ENCODE measurements at regions not wholly inside any gene's neighbourhood (a gene's known extent, or its start where the extent isn't known, plus 50 kb on each side); places are given as distances from the start of the nearest gene placed in this dataset.

DNA sequence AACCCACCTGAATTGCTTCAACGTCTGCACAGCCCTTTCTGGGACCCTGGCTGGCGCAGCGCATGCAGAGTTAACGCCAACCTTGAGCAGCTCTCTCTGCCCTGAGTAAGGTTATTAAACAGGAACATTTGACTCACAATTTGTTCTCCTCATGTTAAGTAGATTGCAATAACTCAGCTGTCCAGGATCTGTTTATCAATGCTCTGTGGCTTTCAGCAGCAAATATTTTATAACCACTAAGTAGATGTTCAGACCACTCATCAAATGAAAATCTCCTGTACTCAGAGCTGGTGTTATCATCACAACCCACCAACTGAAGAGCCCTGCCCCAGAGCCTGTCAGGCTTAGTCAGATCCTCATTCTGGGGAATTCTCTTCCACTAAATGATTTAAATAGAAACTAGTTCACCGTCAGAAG lies 403.0 kb downstream of the ZNF608 start:
- no peak for DNase-seq

DNA sequence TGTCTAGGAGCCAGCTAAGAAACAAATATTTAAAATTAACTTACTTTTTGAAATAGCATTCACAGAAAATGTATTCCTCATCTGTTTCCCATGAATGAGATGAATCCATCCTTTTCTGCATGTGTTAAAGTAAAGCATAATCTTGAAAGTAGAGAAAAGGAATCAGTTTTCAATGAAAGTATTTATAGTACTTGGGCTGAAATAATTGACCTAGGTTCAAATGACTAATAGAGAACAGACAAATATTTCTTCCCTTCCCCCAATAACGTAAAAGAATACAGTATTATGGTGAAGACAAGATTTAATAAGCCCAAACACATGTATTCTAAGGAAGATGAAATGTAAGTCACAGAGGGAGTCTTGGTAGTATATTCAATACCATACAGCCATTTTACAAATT lies 403.5 kb downstream of the ZNF608 start:
- DNase-seq: no peak

DNA sequence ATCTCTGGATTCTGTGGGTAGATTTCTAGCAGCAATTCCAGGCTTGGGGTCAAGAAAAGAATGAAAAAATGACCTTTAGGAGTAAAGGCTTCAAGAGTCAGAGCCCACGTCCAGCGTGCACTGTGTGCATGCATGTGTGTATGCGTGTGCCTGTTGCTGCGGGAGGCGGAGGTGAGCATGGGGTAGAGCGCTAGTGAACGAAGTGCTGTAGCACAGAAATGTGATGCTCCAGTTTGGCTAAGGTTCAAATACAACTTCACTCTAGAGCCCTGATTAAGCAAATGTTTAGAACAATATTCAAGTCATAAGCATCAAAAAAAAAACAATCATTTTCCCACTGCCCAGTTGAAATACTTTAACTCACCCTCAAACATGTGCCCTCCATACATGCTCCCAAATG lies 403.9 kb downstream of the ZNF608 start:
- DNase-seq: no peak

DNA sequence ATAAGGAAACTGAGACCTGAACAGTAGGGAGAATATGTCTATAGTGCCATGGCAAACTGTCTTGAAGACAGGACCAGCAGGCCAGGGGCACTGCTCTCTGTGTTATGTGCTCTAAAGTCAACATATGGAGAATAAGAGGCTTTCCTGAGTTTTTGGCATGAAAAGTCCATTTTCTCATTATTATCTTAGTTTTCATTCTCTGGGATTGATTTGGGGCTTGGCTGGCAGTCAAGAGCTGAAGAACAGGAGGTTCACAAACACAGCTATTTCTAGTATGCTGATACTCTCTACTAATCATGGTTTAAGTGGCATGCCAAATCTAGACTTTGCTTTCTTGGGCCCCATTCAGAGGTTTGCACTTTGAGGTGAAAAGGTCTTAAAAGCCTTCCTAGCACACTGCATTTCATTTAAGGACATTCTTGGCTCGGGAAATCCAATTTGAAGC lies 404.4 kb downstream of the ZNF608 start:
- DNase-seq: peak; percentile 49

DNA sequence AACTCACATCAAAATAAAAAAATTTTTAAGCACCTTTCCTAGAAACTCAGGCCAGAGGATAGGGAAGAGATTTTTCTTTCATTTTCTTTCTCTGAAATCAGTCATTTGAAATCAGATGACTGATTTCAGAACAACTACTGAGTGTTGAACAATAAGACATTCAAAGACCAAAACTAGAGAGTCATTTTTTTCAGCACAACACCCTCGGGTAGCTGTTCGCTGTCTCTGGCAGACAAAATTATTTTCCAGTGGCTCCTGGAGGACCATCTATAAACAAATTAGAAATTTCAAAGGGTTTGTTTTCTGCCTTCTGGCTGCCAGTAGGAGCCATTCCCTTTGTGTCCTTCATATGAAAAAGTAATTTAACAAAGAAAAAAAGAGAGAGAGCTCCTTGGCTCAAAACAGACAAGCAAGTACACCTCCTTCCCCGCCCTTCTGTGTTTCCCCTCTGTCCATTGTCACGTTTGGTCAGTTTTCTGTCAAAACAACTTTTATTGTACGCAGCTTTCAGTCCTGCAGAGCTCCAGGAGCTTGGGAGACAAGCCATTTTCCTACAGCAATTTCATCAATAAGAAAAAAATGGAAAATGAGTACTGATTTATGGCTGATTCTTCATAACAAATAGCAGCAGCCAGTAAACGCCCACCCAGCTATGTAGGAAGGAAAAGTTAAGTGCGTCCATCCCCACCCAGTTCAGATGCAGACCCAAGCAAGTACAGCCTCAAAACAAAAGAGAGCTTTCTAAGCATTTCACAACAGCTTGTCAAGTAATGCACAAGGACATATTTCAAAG lies 405.2 kb downstream of the ZNF608 start:
- DNase-seq: no peak

DNA sequence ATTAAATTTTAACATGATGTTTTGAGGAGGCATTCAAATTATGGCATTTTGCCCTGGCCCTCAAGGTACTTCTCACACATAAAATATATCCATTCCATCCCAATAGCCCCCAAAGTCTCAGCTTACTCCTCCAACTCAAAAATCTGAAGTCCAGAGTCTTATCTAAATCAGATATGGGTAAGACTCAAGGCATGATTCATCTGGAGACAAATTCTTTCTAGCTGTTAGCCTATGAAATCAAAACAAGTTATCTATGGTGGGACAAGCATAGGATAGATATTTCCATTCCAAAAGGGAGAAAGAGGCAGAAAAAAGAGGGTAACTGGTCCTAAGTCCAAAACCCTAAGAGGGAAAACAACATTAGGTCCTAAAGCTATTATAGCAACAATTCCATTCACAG lies 408.4 kb downstream of the ZNF608 start:
- no peak for DNase-seq

DNA sequence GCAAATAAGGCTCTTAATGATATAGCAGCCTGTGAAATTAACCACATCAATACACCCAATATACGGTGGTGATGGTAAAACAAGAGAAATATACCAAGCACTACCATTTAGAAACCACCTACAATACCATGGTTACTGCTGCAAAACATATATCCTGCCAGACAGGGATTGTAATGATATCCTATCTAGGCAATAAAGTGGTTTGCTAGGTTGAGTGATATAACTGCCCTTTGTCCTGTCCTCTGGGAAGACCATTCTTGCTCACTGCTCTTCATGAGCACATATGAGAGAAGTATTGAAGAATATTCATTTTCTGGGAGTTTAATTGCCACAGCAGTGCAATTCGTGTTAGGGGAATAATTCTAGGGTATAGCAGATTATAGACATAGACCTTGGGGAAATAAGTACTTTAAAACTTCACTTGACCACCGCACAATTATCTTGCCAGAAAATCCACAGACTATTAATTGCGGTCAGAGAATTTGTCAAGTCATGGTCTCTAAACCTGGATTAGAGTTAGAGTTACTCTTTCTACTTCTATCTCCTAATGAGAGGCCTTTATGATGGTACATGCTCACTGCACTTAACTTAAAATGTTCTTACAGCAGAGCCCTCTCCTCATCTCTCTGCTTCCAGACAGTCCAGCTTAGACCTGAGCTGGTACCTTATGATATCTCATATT lies 413.0 kb downstream of the ZNF608 start:
- DNase-seq: no peak

DNA sequence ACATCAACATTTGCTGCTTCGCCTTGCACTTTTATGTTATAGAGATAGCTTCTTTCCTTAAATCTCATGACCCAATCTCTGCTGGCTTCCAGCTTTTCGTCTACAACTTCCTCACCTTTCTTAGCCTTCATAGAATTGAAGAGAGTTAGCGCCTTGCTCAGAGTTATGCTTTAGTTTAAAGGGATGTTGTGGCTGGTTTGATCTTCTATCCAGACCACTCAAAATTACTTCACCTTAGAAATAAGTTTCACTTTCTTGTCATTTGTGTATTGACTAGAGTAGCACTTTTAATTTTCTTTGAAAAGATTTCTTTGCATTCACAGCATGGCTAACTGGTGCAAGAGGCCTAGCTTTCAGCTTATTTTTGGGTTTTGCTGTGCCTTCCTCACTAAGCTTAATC lies 414.2 kb downstream of the ZNF608 start:
- no peak for DNase-seq

DNA sequence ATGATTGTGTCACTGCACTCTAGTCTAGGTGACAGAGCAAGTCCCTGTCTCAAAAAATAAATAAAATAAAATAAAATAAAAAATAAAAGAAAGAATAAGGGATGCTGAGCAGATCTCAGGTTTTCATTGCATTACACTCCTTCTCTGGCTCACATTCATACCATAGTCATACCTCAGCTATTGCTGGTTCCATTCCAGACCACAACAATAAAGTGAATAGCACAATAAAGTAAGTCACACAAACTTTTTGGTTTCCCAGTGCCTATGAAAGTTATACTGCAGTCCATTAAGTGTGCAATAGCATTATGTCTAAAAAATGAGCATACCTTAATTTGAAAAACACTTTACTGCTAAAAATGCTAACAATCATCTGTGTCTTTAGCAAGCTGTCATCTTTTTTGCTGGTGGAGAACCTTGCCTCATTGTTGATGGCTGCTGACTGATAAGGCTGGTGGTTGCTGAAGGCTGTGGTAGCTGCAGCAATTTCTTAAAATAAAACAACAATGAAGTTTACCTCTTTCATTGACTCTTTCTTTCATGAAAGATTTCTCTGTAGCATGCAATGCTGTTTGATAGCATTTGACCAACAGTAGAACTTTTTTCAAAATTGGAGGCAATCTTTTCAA lies 415.7 kb downstream of the ZNF608 start:
- DNase-seq: no peak

DNA sequence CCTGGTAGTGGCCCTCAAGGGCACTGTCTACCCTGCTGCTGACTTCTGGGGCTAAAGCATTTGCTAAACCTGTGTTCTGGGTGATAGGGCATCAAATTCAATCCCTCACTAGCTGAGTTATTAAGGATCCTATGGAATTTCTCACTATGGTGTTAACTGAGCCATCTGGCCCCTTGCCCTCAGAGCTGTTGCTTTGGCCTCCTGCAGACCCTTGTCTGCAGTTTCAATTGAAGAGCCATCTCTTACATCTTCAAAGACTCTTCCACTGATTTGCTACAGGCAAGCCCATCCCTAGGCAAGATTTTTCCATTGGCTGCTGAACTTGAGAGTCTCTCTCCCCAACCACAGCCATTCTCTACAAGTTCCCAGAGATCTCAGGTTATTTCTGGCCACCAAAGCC lies 418.2 kb downstream of the ZNF608 start:
- no peak for DNase-seq

DNA sequence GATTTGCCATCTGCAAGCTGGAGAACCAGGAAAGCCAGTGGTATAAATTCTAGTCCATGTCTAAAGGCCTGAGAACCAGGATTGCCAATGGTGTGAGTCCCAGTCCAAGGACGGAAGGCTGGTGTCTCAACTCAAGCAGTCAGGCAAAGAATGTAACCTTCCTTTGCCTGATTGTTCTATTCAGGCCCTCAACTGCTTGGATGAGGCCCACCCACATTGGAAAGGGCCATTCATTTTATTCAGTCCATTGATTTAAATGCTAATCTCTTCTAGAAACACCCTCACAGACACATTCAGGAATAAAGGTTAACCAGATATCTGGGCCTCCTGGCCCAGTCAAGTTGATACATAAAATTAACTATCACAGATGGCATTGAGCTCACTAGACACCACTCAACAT lies 427.8 kb downstream of the ZNF608 start:
- DNase-seq: no peak

DNA sequence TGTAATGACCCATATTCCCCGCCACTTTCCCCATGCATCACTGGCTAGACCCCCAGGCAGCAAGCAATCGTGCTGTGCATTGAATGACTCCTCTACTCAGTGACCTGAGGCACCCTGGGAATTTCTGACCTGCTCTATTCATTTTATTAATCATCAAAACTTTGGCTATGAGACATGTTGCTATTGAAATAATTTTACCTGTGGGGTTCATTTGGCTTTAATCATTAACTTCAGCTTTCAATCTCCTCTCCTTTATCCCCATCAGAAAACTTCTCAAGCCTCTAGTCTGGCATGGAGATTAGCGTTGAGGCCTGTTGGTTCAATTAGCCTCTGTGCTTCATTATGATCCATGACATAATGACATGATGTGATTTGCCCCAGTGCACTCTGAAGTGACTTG lies 429.0 kb downstream of the ZNF608 start:
- DNase-seq: no peak

DNA sequence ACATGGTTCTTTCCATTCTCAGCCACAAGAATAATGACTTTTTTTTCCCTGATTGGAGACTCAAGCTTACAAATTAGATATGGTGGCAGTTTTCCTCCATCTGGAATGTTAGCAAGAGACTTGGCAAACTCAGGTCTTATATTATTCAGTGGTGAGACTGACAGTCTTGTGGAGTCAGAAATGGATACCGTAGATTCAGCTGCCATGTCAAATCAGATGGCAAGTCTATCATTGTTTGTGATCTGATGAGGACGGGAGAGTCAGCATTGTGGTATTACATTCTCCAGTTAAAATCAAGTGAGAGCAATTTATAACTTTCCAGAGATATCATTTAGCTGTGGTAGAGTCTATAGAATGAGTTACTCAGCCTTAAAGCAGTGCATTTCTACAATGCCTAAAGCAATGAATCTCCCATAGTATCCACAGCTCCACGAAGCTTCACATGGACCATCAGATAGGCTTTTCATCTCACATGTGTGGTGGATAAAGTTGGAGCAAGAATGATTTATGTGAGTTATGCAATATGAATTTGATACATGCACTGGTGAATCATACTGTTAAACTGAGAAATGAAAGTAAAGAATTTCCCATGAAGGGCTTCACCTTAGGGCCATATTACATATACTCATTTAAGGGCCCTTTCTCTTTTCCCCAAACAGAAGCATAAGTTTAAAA lies 430.6 kb downstream of the ZNF608 start:
- DNase-seq: no peak

DNA sequence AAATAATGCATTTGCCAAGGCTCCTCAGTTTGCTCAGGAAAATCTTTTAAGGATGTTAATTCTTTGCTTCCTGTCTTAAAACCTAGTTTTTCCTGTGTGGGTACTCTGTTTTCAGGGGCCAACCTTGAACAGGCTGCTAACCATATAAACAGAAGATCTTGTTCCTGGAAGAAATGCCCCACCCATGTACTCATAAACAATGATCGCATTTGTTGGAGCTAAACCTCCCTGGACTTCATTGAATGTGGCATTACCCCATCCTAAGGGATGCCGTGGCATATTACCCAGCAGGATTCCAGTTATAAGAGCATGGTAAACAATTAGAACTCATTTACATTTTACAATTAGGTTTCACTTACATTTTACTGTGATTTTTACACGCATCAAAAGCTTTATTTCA lies 436.0 kb downstream of the ZNF608 start:
- no peak for DNase-seq

DNA sequence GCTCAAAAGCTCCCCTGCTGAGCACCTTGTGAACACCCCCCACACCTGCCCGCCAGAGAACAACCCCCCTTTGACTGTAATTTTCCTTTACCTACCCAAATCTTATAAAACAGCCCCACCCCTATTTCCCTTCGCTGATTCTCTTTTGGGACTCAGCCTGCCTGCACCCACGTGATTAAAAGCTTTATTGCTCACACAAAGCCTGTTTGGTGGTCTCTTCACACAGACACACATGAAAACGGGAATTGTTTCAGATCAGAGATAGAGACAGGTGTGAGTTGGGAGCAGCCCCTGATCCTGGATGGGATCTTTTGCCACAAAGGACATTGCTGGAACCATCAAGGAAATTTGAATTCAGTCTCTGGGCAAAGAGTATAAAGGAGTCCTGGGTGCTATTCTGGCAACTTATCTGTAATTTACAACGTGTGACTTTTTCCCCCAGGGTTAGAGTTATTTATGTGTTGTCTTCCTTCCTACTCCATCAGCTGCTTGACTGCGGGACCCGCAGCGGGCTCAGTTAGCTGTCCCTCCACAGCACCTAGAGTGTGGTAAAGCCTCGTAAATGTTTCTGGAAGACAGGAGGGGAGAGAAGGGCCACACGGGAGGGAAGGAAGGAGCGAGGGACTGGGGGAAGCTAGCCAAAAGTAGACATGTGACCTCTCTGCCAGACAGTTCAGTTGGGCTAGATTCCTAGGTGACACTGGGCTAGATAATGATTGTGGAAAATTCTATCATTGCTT lies 437.0 kb downstream of the ZNF608 start:
- no peak for DNase-seq

DNA sequence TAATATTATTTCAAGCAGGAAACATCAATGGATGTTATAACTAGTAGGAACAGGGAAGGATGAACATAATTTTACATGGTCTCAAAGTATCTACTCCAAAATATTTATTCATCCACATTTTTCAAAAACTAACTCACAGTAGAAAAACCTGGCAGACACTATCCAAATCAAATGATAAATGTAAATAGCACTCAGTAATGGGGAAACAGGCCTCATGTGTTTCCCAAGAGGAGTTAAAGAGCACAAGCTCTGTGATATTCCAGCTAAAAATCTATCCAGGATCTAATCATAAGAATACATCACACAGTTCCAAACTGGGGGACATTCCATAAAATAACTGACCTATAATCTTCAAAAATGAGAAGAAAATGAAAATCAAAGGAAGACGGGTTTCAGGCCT lies 443.1 kb downstream of the ZNF608 start:
- DNase-seq: no peak

DNA sequence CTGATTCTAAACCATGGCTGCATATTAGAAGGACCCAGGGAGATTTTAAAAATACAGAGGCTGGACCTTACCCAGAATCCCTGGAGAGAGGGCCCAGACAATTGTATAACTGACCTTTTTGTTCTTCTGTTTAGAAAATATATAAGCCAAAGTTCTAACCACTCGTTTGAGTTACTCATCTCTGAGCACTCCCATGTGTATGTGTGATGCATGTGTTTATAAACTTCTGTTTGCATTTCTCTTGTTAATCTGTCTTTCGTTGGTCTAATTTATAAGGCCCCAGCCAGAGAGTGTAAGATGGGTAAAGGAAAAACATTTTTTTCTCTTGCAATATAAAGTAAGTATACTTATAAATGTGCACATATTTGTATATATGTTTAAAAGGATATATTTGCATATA lies 443.9 kb downstream of the ZNF608 start:
- no peak for DNase-seq

DNA sequence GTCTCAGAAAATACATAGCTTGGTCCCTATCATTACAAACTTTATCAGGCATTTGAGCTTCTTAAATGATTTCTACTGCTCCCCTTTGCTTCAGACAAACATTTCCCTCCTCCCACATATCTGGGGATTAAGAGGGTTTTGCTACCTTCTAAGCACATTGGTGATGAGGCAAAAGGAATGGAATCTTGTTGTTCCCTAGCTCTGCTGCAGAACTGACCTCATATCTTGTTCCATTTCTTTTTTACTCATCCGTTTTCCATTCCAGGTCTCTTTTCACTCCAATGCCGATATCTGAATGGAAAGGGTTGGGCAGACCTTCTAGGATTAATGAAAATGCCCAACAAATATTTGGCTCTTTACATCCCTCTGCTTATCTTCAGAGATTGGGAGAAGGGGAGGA lies 444.6 kb downstream of the ZNF608 start:
- DNase-seq: no peak

DNA sequence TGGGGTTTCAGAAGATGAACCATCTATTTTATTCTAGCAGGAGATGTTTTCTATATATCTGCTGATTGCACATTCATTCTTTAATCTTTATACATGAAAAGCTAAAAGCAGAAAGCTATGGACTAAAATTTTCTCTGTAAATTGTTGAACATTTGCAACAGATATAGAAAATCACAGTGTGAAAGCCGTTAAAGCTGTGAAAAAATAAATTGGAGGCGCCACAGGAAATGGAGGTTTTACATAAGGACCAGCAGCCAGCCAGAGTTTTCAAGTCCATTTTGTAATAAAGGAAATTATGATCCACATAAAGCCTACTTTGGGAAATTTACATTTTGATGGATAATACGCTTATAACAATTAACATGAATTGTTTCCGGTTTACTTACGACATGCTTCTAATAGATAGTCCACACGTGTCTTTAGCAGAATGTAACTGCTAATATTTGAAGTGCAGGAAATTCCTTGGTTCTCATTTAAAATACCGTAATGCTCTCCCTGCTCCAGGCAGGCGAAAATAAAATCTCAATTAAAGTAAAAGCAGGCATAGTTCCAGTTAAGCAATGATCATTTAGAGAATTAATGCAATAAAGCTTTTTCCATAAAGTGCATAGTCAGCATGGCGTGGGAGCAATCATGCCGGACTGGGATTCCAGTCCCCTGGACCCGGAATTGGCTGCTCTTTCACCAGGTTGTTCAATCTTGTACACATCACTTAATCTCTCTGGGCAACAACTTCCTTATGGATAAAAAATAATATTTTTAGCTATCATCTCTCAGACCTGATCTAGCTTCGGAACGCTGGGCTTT lies 445.4 kb downstream of the ZNF608 start:
- DNase-seq: no peak

DNA sequence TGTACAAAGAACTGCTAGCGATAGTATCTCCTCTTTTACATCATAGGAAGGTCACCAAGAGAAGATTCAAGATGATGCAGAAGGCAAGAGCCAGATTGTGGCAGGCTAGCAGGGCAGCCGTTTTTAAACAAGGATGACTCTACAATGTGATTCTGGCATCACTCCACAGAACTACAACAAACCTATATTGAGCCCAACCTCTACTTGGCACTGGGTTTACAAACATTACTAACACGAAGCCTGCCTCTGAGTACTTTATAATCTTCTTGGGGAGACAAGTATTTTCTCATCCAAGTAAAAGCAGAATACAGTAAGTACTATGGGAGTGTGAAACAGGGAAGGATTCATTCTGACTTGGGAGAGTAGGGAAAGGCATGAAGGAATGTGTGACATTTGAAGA lies 448.6 kb downstream of the ZNF608 start:
- no peak for DNase-seq

DNA sequence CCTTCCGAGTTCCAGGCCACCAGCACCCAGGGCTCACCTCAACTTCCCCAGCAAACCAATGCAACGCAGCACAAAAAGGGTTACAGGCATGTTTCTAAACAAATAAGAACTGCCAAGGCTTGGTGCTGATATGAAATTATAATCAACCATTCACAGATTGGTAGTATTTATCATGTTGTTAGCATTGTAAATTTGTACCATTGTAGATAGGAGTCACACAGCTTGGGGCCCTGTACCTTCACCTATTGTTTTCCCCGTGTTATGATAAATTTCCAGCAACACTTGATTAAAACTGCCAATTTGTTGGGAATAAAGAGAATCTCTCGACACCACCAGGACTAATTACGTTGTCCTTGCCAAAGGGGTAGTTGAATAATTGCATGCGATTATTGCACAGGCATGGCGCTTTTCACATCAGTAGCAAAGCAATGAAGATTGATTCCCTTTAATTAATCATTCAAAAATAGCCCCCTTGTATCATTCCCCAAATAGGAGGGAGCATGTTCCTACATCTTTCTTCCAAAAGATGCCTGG lies 454.1 kb downstream of the ZNF608 start:
- DNase-seq: no peak
